GM18517 (cell line): ENCODE measurements at regions not wholly inside any gene's neighbourhood (a gene's known extent, or its start where the extent isn't known, plus 50 kb on each side); places are given as distances from the start of the nearest gene placed in this dataset.

Experiments used
- ATAC-seq: cut with Tn5 transposase; IDR thresholded peaks from one replicate; pipeline ENCODE4 v1.9.1; 2021; ENCODE audit warnings: mild to moderate bottlenecking, moderate library complexity; ENCODE audit not compliant: unreplicated experiment

DNA sequence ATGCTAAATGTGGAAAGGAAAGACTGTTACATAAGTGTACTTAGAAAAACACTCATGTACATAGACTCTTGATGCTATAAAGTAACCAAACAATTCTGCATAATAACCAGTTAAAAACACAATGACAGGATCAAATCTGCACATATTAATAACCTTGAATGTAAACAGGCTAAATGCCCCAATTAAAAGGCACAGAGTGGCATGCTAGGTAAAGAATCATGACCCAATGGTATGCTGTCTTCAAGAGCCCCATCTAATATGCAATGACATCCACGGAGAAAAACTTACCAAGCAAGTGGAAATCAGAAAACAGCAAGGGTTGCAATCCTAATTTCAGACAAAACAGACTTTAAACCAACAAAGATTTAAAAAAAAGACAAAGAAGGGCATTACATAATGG, 644.8 kb upstream of the PKN2 start:
- ATAC-seq, result no peak

DNA sequence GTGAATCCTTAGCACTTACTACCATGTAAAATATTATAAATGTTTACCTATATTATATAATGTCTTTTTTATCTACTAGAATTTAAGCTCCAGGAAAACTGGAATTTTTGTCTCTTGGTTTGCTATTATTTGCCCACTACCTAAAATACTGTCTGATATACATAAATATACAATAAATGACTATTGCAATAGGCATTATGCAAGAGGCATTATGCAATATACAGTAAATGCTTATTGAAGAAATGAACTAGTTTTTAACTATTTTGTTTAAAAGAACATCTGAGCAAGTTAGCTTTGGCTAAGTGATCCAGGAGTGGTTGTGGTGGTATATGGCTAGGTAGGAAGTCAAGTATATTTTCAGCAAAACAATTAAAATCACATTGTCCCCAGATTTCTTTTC, 640.2 kb upstream of the PKN2 start:
- no peak for ATAC-seq

DNA sequence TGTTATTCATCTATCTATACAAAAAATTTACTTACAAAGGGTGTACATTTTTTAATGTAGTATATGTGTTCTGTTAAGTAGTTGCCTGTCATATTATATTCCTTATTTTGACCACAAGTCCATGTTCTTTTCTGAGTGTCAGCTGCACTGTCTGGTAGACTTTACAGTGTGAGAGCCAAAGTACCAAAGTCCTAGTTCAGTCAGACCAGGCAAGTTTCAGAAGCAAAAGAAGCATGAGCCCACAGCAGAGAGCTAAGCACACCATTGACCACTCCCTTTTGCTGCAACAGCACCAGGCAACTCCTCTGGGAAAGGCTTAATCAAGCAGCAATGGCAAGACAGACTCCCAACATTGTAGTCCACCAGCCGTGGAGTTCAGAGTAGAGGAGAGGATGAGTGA, 631.9 kb upstream of the PKN2 start:
- no peak for ATAC-seq

DNA sequence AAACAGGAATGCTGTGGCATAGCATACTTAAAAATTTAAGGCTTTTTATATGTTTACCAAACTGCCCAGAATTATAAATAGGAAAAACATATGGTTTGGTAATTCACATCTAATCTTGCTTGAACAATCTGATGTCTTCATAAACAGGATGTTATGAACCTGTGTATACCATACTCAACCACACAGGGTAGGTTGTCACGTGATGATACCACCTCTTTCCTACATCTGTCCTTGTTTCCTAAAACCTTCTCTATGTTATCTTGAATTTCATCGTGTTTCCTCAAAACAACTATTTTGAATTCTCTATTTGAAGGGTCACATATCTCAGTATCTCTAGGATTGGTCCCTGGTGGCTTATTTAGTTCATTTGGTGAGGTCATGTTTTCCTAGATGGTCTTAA, 631.0 kb upstream of the PKN2 start:
- no peak for ATAC-seq

DNA sequence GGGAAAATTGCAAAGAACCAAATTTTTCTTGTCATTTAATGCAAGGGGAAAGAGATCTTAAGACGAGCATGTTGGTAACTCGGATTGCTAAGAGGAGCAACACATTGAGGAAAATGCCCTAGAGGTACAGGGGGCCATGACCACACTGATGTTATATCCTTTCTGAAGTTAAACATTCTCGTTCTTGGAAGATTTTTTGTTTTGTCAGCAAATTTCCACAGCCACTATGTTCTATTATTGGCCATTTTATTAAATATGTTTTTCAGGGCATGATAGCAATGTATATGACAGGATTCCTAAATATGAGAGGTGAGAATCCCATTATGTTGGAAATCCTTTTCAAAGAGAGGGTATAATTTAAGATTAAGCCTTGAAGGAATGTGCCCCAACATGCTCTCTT, 627.2 kb upstream of the PKN2 start:
- no peak for ATAC-seq

DNA sequence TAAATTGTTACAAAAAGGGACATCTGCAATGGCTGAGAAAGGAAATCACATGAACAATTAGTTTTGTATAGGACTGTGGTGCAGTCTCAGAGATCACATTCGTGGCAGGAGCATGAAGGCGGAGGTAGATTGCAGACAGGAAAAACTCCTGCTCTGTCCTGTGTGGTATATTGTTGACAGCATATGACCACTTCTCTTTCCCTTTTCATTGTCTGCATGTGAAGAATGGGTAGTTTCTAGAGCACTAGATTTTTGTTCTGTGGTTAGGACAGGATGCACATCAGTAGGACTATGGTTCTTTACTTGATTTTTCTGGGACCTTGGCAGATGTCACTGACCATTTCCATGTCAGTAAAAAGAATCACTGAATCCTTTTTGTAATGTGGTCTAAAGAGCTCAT, 625.9 kb upstream of the PKN2 start:
- no peak for ATAC-seq

DNA sequence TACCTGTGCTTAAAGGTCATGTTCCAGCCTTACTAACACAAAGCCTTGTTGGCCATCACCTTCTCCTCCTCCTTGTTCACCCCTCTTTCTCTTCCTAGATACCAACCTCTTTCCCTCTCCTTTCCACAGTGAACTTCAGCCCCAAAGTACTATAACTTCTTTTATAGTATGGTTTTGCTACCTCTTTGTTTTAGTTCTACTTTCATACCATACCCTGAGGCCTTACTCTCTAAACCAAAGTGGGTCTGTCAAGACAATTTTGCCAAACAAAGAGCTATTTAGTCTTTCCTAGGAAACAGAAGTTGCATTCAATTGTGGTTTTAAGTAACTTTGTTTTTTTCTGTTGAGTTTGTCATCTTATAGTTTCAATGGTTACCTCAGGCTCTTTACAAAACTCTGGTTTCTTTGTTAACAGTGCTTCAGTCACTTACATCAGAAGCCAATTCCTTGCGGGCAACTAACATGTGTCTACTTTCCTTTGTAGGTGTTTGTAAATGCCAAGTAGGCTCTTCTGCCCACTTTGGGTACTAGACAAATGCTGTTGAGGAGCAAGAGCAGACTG, 623.9 kb upstream of the PKN2 start:
- ATAC-seq, result no peak

DNA sequence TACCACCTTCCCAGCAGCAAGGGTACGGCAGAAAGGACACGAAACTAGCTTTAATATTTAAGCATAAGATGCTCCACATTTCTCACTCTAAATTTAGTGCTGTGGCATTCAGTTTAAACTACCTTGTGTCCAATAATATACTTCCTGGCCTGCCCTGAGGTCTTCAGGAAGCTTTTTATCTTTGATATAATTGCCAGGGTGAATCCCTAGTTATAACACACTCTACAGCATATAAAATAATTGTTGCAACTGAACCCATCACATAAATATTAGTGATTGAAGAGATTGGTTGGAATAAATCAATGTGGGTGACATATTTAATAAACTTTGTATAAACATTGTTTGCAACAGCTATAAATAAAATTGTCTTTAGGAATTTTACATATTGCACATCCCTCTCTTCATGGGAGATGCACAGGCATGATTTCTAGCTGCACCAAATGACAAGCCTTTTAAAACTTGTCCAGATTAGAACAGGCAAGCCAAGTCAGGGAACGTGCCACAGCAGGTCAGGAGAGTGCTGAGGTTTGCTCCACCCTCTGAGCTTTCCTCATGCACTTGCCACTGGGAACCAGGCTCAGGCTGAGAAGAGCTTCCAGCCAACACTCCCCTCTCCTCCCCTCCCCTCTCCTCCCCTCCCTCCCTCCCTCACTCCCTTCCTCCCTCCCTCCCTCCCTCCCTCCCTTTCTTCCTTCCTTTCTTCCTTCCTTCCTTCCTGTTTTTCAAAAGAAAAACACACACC, 623.2 kb upstream of the PKN2 start:
- no peak for ATAC-seq

DNA sequence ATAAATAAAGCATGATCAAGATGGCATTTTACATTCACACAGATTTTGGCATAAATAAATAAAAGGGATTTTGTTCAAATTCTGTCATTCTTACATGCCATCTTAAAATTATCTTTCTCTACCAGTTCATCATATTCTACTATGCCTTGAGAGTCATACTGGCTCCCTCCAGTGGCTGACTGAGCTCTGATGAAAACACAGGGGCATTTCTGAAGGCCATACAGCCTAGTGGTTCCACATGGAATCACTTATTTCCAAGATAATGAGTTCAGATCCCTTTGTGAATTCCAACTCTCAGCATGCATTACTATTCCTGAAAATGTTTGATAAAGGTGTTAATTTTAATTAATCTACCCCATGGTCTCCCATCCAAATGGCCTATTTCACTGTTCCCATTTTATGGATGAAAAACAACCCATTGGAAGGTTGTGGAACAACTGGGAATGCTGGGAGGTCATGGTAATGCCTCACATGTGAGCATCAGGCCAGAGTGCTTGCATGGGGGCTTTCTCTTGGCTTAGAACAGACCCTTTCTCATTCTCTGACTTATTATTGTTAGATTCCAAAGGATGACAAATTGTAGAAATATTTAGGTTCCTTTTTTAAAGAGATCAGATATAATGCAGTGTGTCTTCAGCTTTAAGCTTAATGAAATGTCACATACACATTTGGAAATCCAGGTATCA, 622.4 kb upstream of the PKN2 start:
- ATAC-seq, result peak; percentile 56

DNA sequence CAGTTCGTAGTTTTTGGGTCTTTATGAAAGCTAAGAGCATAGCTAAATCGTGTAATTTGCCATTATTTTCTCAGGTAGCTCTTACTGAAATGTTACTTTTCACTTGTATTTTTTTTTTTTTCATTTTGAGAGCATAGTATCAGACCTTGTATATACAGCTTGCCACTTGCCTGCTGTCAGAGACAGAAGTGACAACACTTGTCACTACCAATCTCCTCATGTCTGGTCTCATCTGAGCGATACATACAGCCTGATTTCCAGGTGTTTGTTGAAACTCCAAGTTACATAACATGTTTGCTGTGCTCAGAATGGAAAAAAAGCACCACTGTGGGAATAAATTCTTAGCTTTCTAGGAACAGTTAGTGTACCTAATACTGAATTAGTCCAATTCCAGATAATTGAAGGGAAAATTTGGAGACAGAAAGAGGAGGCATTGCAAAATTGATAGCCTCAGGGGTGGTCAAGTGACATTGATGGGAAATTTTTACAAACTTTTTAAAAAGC, 621.4 kb upstream of the PKN2 start:
- no peak for ATAC-seq

DNA sequence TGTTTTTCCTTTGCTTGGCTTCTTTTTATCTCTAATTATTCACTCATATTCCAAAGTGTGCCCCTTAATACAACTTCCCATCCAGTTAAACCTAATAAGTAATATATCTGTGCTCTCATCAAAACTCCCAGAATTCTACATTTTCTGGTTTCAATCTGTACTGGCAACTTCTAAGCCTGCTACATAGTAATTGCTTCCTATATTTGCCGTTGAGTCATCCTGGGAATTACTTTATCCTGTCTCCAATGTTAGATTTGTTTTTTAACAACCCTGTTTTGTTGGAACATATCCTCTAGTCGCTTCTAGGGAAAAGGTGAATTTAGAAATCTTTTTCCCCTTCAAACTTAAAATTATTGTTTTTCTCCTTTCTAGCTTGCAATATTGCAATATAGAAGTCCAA, 620.5 kb upstream of the PKN2 start:
- no peak for ATAC-seq

DNA sequence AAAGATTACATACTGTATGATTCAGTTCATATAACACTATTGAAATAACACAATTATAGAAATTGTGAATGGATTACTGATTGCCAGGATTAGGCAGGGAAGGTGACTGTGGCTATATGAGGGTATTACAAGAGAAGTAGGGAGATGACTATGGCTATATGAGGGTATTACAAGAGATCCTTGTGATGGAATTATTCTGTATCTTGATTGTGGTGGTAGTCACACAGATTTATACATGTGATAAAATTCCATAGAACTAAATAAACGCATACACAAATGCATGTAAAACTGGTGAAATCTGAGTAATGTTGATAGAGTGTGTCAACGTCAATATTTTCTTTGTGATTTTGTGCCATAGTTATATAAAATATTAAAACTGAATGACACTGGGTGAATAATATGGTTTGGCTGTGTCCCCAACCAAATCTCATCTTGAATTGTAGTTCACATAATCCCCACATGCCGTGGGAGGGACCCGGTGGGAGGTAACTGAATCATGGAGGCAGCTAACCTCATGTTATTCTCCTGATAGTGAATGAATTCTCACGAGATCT, 615.6 kb upstream of the PKN2 start:
- ATAC-seq, result no peak

DNA sequence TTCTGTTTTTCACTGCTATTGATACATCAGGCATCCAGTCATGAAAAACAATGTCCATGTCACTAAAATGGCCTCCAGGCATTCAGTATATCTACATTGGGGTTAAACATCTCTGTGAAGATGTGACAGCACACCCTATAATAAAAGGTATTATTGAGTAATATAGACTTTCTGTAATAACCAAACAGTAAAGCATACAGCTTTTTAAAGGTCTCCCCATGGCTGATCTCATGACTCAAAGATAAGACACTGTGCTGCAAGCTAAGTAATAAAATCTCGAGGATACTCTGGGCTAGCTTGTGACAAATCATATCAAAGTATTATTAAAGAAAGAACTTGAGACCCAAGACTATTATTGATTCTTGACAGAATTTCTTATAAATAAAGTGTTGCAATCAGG, 613.1 kb upstream of the PKN2 start:
- no peak for ATAC-seq

DNA sequence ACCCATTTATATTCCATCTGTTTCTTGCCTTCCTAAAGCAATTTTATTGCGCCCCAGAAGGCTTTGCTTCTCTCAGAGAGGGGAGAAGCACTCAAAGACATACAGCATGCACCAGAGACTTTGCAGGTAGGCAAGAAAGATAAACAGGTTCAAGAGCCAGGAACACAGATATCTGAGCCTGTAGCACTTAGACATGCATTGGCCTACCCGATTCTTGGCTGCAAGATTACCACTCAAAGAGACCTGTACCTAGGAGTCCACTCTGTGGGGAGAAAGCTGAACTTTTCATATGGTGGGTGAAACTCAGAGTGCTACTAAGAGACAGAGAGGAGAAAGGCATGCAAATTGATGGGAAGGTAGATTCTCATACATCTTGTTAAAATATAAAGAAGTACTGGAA, 609.4 kb upstream of the PKN2 start:
- no peak for ATAC-seq

DNA sequence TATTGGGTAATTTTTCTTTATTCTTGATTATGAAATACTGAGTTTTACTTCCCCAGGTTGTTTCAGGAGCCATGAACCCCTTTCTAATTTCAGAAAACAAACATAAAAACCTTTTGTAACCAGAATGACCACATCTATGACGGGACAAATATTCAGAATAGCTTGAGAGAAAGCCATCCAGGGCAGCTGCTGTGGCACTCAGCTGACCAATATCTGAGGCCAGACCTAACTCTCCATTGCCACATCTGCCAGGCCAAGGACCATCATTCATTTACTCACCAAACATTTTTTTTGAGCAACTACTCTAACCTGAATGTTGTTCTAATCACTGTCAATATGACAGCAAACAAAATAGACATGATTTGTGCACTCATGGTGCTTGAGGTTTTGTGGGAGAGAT, 608.3 kb upstream of the PKN2 start:
- ATAC-seq, result no peak

DNA sequence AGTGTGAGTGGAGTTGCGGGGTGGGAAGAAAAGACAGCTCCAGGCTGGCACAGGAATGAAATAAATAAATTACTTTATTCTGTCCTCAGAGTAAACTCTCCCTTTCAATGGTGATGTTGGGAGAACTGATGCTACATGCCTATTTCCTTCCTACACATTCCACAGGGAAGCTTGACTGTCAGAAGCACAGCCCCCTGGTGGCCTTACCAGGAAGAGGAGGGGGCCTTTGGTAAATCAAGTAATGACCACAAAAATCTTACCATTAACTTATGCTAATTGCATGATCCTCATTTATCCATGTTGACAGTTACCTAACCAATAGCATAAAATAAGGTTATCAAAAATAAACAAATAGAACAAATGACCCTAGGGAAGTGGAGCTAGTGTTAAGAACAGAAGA, 605.0 kb upstream of the PKN2 start:
- ATAC-seq, result no peak

DNA sequence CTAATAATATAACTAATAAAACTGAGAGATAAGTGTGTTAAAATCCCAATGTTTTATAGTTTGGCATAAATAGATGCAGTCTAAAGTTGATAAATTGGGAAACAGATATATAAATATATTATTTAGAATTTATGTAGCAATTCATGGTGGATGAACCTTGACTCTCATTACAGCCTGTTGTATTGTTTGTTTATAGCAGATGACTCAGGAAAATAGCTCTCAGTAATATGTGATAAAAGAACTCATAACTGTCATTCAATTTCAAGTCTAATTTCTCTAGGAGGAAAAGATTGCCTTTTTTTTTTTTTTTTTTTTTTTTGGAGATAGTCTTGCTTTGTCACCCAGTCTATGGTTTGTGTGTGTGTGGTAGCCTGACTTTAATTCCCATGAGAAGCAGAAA, 603.2 kb upstream of the PKN2 start:
- no peak for ATAC-seq

DNA sequence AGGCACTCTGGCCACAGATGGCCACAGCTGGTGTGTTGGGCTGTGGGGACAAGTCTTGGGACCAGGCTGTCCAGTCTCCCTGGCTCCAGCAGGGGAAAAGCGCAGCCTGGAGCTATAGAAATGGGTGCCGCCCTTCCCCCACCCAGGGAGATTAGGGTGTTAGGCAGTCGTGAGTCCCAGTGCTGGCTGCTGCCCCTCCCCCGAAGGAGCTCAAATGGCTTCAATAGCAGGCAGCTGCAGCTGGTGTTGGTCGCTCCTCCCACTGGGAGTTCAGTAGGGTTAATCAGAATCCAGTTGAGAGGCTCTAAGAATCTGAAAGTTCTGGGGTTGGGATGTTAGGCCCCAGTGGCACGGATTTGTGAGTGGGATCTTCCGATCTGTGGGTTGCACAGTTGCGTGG, 595.6 kb upstream of the PKN2 start:
- no peak for ATAC-seq

DNA sequence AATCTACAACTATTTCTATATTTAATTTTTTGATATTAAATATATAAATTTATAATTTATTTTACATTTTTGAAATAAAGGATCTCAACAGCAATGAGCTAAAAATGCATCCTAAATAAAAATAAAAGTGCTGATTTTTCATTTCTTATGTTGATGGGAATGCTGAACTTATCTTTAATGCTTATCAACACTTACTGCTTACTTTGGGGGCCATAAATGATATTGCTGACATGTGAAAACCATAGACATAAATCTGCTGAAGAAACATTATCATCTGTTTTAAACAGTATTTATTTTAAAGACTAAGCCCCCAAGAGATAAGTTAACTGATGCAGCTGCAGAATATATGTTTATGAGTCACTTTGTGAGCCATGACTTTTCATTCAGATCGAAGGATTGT, 594.1 kb upstream of the PKN2 start:
- ATAC-seq, result no peak

DNA sequence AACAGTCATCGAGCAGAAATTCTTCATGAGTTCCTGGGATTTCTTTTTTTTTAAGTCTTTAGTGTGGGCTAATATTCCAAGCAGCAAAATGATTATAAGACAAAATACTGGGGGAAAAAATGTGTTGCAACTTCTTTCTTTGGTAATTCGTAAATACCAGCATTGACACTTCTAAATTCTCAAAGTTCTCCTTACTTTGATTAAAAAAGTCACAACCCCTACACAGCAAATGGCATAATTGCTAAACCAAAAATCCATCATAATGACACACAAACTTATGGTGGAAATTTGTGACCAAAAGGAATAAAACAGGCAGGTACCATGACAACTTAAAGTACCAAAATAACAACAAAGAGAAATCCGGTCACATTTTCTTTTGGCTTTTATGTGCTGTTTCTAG, 585.2 kb upstream of the PKN2 start:
- ATAC-seq, result no peak

DNA sequence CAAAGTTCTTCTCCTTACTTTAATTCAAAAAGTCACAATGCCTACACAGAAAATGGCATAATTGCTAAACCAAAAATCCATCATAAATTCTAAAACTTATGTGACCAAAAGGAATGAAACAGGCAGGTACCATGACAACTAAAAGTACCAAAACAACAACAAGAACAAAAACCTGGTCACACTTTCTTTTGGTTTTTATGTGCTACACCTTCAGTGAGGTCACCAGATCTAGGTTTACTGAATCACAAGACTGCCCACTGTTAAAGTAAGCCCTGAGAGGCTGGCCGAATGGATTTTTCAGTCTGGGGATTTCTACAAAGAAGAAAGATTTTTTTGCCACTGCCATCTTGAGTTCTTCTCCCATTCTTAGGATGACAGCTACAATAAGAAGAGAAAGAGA, 583.0 kb upstream of the PKN2 start:
- no peak for ATAC-seq

DNA sequence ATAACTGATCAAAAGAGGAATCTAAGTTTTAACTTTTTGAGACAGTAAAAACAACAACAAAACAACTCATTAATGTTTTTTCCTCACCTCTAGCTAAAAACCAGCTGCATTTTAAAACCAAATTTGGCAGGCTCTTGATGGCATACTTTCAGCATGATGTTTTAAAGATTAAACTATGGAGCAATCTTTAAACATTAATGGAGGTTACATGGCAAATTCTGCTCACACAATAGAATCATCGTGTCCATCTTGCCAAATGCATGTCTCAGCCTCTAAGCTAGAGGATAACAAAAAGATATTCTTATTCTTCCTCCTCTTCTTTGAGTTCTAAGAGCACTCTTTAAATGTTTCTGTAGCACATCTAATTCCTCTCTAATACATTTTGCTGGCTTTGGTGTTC, 579.8 kb upstream of the PKN2 start:
- no peak for ATAC-seq
